ENCODE measurements at regions not wholly inside any gene's neighbourhood (a gene's known extent, or its start where the extent isn't known, plus 50 kb on each side); places are given as distances from the start of the nearest gene placed in this dataset.

GRCh38 chr2:14143435-14143834 lies 489.1 kb upstream of the LRATD1 start (continued):
- TF ChIP-seq ZBTB34 (CRISPR knock-in tag; IDR thresholded peaks at IDR 0.05) = no peak
- TF ChIP-seq UBTF (IDR thresholded peaks at IDR 0.05; ENCODE audit: borderline replicate concordance in 1 of 2, low read depth in 2 of 2, low read length in 2 of 2) = no peak
- TF ChIP-seq FOXJ3 (CRISPR knock-in tag; IDR thresholded peaks at IDR 0.05) = no peak
- TF ChIP-seq ZNF586 (CRISPR knock-in tag; conservative IDR thresholded peaks at IDR 0.05) = no peak
- TF ChIP-seq ZNF23 (CRISPR knock-in tag; IDR thresholded peaks at IDR 0.05) = no peak
- no peak for TF ChIP-seq SMARCA4 (IDR thresholded peaks at IDR 0.05)
- TF ChIP-seq ZBTB26 (CRISPR knock-in tag; IDR thresholded peaks at IDR 0.05) = no peak
- TF ChIP-seq CHD1 (IDR thresholded peaks at IDR 0.05; ENCODE audit: low read length) = no peak
- TF ChIP-seq ILK (tag; IDR thresholded peaks at IDR 0.05; ENCODE audit: borderline replicate concordance, low read depth) = no peak
- TF ChIP-seq RBM14 (IDR thresholded peaks at IDR 0.05; ENCODE audit: borderline replicate concordance, insufficient read depth, low read depth, low read length) = no peak
